HG03378 (cell line): ENCODE measurements at regions not wholly inside any gene's neighbourhood (a gene's known extent, or its start where the extent isn't known, plus 50 kb on each side); places are given as distances from the start of the nearest gene placed in this dataset.

ENCODE experiments used
- ATAC-seq: cut with Tn5 transposase; IDR thresholded peaks from one replicate; pipeline ENCODE4 v1.9.1; 2021; ENCODE audit warnings: mild to moderate bottlenecking, moderate library complexity; ENCODE audit not compliant: unreplicated experiment

DNA sequence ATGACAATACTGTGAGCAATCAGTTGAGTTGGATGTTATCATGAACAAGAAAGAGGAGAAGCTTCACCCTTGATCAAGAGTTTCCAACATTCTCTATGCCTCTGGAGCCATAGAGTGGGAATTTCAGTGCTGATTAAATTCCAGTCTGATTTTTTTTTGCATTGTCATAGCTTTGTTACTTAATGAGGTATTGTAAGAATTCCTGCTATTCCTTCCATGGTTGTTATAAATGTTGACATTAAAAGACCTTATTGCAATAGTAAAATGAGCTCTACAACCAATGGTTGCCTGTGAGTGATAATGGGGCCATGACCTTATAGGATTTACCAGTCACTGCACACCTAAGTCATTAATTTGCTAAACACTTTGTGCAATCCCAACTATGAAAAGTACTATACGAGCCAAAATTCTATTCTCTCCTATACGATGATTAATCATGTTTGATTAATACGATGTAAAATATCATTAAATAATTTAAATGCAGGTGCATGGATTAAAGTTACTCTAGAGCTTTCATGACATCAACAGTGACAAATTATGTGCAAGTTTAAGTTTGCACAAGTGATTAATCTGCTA lies 353.2 kb upstream of the KLF6 start:
- ATAC-seq = no peak

DNA sequence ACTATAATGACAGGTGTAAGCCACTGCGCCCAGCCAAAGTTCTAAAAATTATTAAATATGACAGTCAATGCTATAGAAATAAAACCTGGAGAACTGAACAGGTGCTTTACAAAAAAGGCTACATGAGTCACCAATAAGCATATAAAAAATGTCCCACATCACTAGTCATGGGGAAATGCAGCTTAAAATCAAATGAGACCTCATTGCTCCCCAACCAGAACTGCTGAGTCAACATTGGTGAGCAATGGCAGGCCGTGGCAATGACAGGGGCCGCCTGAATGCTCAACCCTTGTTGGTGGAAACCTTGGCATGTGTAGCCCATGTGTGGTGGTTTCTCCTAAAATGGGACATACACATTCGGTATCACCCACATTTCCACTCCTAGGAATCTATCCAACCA lies 352.3 kb upstream of the KLF6 start:
- ATAC-seq = no peak

- peak; percentile 75 for ATAC-seq
Observed at GRCh38 chr10:4136121-4136520, 351.1 kb upstream of the KLF6 start.

- no peak for ATAC-seq
Observed at GRCh38 chr10:4132216-4132556, 347.2 kb upstream of the KLF6 start.

- ATAC-seq = peak; percentile 70
Observed at GRCh38 chr10:4131407-4132215, 346.6 kb upstream of the KLF6 start.

GRCh38 chr10:4130685-4131084 lies 345.7 kb upstream of the KLF6 start:
- no peak for ATAC-seq

- no peak for ATAC-seq
Observed at GRCh38 chr10:4129866-4130477, 345.0 kb upstream of the KLF6 start.

DNA sequence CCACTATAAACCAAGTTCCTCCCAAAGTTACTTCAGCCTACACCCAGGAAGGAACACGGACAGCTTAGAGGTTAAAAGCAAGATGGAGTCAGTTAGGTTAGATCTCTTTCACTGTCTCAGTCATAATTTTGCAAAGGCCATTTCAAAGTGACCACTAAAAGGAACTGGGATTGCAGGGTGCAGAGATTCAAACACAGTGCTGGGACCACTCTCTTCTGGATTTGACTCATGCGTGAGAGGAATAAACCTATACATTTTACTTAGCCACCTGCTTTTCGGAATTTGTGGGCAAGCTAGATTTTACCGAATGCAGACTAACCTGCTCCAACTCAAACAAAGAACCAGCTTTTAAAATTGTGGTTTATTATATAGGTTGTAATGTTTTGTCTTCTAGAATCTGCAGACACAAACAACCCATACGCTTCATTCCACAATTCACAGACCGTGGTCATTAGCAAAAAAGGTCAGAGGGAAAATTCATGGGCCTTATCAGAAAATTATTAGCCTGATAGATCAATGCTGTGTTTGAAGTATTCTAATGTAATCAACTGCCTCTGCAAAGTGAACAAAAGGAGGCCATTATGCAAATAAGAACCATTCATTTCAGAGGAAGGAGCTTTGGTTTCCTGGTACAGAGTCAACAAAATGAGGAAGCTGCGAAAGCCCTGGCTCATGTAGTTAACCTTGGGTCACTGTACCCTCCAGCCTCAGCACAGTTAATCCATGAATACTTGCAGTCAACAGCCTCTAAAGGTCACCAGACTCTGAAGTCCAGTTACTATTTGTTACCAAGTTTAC lies 342.7 kb upstream of the KLF6 start:
- ATAC-seq = peak; percentile 63

DNA sequence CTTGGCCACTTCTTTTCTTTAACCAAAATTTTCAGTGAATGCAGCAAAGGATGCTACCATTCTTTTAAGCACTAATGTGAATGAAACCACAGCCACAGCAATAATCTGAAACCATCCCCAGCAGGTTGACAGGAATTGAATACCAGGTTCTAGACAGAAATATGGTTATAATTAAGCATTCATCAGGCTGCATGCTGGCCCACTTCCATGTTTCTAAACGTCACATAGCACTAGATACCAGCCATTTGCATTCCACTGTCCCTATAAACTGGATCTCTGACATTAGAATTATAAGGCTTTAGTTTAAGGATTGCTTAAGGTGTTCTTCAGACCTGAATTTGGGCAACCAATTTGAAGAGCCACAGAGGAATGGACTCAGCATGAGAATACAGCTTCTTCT lies 340.8 kb upstream of the KLF6 start:
- ATAC-seq = no peak

DNA sequence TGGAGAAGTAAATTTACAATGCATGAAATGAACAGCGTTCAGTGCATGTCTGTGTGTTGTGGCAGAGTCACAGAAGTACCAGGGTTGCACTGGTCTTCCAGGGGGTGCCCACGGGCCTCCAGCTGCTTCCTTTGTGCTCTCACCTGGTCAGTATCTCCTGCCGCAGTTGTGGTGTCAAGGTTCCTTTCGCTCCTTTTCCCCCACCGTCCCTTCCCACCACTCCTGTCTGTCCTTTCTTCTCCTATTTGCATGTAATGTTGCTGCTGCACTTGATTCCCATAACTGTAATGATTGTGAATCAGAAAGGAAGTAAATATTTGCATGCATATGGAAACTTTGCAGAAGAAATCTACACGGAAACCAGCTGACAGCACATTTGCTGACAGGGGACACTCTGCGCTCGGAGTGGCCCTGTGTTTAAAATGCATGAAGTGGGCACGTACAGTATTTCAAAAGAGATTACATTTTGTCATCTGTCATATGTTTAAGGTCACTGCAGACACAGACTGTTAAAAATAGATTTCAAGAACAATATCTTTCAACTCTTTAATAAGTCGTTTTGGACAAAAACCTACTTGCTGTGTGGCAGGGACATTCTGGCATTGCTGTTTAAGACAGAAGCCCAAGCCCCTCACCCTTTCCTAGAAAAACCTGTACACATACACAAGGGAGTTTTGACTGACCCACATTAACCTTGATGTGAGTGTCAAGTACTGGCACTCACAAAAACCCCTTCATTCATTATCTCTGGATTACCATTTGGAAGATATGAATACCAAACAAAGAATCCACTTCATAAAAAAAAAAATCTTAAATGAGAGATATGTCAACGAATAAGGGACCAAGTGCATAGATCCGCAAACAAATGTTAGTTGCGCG lies 336.7 kb upstream of the KLF6 start:
- ATAC-seq = peak; percentile 70

DNA sequence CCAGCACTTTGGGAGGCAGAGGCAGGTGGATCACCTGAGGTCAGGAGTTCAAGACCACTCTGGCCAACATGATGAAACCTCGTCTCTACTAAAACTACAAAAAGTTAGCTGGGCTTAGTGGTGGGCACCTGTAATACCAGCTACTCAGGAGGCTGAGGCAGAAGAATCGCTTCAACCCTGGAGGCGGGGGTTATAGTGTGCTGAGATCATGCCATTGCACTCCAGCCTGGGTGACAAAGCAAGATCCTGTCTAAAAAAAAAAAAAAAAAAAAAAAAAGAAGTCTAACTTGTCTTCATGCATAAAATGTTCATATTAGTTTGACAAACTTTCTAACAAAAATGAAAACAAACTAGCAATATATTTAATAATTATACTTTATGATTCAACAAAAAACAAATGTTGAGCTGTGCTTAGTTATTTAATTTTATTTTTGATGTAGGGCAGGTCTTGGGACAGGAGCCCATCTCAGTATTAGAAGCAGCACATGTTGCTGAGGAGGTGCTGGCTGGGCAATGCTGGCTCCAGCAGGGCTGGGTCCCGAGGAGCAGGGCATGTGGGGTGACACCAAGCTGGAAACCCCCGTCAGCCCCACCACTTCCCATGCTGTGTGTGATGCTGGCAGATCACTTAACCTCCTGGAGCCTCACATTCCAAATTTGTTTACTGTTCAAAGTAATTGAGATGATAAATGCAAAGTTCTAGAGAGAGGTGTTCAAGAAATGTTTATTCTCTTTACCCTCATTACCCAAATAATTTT lies 335.3 kb upstream of the KLF6 start:
- no peak for ATAC-seq

DNA sequence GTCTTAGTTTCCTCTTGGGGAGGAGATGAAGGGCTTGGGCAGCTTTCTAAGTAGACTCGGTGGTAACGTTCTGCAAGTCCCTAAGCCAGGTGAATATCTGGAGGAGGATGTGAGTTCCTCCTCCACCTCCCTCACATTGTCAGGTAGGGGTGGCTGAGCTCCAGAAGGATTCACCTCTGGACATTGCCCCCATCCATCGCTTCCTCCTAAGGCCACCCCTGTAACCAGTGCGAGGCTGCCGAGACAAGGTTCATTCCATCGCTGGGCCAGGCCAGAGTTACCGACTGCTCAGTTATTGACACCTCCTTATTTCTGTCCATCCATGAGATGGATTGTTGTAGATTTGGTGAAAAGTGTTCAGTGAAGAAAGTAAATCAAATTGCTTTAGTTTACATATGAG lies 334.1 kb upstream of the KLF6 start:
- no peak for ATAC-seq

GRCh38 chr10:4117604-4118003 lies 332.6 kb upstream of the KLF6 start:
- ATAC-seq = no peak

GRCh38 chr10:4111643-4112042 lies 326.6 kb upstream of the KLF6 start:
- ATAC-seq = no peak

DNA sequence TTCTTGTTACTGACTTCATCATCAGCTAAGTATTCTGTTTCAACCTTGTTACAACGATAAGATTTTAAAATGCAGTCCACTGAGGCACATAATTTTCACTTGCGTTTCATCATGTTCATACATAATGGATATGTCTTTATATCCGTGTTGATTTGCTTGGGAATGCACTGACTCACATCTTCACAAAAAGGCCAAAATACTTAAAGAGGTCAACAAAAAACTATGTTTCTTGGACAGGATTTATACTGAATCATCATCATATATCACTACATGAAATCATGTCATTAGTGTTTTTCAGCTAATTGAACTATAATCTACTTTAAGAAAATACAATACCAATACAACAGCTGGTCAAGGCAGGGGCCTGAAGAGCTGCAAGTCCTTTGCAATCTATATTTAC lies 324.5 kb upstream of the KLF6 start:
- no peak for ATAC-seq

GRCh38 chr10:4108693-4109092 lies 323.7 kb upstream of the KLF6 start:
- no peak for ATAC-seq

DNA sequence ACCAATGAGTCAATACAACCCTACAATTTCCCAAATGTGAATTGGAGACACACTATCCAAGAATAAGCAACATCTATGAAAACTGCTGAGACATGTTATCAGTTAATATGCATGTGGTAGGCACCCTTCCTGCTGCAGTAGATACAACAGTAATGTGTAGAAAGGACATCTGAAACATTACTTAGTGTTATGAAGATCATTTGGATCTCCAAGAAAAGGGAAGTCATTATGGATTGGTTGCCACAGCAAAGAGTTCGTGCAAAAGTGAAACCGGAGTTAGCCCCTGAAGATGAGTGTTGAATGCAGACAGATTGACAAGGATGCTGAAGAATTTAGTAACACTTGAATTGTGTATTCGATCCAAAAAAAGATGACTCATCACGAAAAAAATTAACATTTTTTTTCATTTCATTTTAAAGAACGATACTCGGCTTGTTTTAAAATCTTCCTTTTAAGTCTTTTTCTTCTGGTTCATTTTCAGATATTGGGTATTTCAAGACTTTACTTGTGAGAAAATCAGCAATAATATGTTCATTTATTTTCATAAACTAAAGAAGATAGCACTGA lies 322.4 kb upstream of the KLF6 start:
- no peak for ATAC-seq

GRCh38 chr10:4103603-4104002 lies 318.6 kb upstream of the KLF6 start:
- no peak for ATAC-seq

- no peak for ATAC-seq
Observed at GRCh38 chr10:4102802-4103344, 317.9 kb upstream of the KLF6 start.
